IPS DF 6.9 (cell line): ENCODE measurements at regions not wholly inside any gene's neighbourhood (a gene's known extent, or its start where the extent isn't known, plus 50 kb on each side); places are given as distances from the start of the nearest gene placed in this dataset.
"Not testable (repeated sequence)": the region's sequence is repeated elsewhere in the genome, so short reads cannot be mapped to it uniquely, and the experiment has no call there.

Experiments used
- DNase-seq: peaks from one replicate; pipeline ENCODE4 v3.0.0-alpha.2; 2013; ENCODE audit warnings: low read depth, low spot score
- H3K27ac ChIP-seq: one replicate; pipeline ENCODE4 v1.5.1; 2013; ENCODE audit warnings: low read length, control low read depth
- H3K27me3 ChIP-seq: 2 replicates; pipeline ENCODE4 v1.6.1; 2013; ENCODE audit warnings: mild to moderate bottlenecking, low read length; ENCODE audit not compliant: control insufficient read depth, insufficient read depth
- H3K36me3 ChIP-seq: 2 replicates; pipeline ENCODE4 v1.6.1; 2013; ENCODE audit warnings: low read length; ENCODE audit not compliant: control insufficient read depth, insufficient read depth
- H3K4me1 ChIP-seq: 2 replicates; pipeline ENCODE4 v1.6.1; 2013; ENCODE audit warnings: low read length; ENCODE audit not compliant: control insufficient read depth, insufficient read depth
- H3K4me3 ChIP-seq: 2 replicates; pipeline ENCODE4 v1.5.1; 2013; ENCODE audit warnings: mild to moderate bottlenecking, low read length
- H3K9me3 ChIP-seq: 2 replicates; pipeline ENCODE4 v1.6.1; 2013; ENCODE audit warnings: low read length, inconsistent platforms; ENCODE audit not compliant: control insufficient read depth, insufficient read depth
- WGBS: extraction: QIAGEN DNeasy Blood & Tissue Kit; methylation state at CpG from one replicate; pipeline ENCODE4 v1.1.7; 2013; ENCODE audit warnings: mixed read lengths, missing lambda C conversion rate; ENCODE audit not compliant: insufficient read length, insufficient coverage; 5-methylcytosine and 5-hydroxymethylcytosine counted together

DNA sequence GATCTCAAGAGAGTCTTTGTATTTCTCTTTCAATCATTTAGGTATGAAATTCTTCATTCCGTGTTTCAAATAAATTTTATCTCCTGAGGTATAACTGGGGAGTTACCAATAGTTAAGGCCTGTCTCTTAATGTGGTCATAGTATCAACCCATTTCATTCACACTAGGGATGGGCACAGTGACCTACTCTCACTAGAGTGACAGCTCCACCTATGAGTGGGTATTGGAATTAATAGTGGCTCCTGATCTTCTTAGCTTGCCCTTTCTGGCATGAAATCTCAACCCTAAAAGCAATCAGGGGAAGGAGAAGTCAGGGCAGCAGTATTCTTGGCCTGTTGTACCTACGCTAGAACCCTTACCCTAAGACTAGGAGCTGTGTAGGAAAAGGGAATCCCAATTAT lies 507.7 kb downstream of the FAM181B start:
- no CpG with 5 or more reads among the region's 2 CpGs for WGBS
- Histone ChIP-seq H3K27me3 (no peaks in the 10 kb centered on the region), H3K4me1 (no peaks in the 10 kb centered on the region), H3K36me3 (no peaks in the 10 kb centered on the region), H3K27ac (no peak overlapping the region), H3K9me3 (no peaks in the 10 kb centered on the region), H3K4me3 (no peak overlapping the region)
- DNase-seq: peak; percentile 13

DNA sequence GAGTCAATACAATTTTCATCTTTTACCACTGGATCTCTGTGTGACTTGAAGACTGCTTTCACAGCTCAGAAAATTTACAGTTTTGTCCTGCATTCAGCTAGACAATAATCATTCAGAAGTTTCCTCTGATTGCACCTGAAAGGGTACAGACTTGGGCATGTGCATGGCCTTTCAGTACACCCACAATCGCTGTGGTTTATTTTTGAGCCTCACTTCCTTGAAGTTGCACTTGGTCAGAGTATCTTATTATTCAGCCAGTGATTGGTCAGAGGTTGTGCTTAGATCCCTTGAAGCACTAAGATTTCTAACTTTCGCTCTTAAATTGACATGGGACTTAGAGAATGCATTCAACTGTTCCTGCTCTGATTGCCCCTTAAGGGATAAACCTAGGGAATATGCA lies 508.2 kb downstream of the FAM181B start:
- Histone ChIP-seq H3K4me1 (no peaks in the 10 kb centered on the region), H3K9me3 (no peaks in the 10 kb centered on the region), H3K27me3 (no peaks in the 10 kb centered on the region), H3K36me3 (no peaks in the 10 kb centered on the region), H3K4me3 (no peak overlapping the region), H3K27ac (no peak overlapping the region)
- DNase-seq: no peak
- WGBS: no CpG with 5 or more reads among the region's 2 CpGs

DNA sequence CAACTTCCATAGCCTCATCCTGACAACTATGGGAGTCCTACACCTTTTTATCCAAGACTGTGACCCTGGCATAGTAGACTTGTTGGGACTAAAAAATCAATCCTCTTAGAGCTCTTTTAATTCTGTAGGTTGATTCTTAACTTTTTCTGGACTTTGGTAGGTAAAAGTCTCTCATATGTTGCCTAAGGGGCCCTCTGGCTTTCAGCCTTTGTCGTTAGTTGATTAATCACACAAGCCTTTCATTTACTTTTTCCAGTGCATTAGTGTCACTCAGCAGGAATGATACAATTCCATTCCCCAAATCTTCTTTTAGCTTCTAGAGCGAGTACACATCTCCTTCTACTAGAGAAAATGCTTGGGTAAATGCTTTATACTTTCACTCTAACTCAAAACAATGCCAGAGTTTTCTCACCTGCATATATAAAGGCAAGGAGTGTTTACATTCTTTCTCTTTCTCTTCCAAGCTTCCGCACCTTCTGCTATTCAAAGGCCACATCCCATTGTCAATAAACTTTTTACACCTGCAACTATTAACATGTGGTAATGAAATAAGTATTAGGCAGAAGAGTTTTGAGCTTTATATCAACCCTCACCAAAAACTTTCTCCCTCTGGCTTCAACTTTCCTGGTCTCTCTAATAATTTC lies 516.6 kb downstream of the FAM181B start:
- H3K36me3 ChIP-seq: no peaks in the 10 kb centered on the region
- H3K4me3 ChIP-seq: no peak overlapping the region
- no peak overlapping the region for H3K27ac ChIP-seq
- H3K9me3 ChIP-seq: no peaks in the 10 kb centered on the region
- no peak for DNase-seq
- no peaks in the 10 kb centered on the region for H3K27me3 ChIP-seq
- H3K4me1 ChIP-seq: peaks cover 1% of the 10 kb centered on the region; the same call in 1 of the 2 replicates
- no CpG with 5 or more reads among the region's 3 CpGs for WGBS

DNA sequence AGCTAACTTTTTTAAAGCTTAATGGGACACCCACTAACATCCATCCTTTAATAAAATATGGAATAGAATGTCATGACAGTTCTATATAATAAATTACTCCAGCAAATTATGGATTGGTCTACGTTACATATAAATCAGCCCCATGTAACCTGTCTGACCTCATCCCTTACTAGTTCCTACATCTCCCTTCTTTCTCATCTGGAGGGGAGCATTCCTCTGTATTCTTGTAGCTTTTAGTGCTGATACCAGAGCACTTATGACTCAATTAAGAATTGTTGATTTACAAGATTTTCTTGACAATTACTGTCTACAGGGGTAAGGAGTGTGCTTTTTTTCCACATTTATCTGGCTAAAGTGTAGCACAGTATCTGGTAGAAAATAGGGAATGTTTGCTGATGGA lies 523.7 kb downstream of the FAM181B start:
- Histone ChIP-seq H3K27me3 (no peaks in the 10 kb centered on the region), H3K27ac (no peak overlapping the region), H3K4me3 (no peak overlapping the region), H3K4me1 (no peaks in the 10 kb centered on the region), H3K36me3 (no peaks in the 10 kb centered on the region), H3K9me3 (no peaks in the 10 kb centered on the region)
- no peak for DNase-seq
- no CpG with 5 or more reads among the region's 1 CpG for whole genome bisulfite sequencing

DNA sequence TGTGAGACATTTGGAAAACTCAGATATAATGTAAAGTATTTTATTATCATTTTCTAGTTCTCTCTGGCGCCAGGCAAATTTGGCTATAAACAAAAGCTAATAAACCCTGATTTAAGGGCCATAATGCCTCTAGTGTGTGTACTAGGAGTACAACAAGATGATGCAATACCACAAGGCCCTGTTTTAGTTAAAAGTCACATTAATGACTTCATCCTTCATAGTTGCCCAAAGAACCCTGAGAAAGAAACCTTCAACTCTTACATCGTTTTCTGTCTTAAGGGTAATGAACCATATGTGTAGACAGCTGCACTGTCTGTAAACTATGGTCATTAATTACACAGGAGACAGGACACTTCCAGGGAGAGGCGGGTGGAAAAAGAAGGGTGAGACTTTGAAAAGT lies 538.4 kb downstream of the FAM181B start:
- WGBS: no CpG with 5 or more reads among the region's 3 CpGs
- no peak overlapping the region for H3K27ac ChIP-seq
- no peaks in the 10 kb centered on the region for H3K27me3 ChIP-seq
- H3K36me3 ChIP-seq: no peaks in the 10 kb centered on the region
- no peak for DNase-seq
- no peaks in the 10 kb centered on the region for H3K4me1 ChIP-seq
- H3K9me3 ChIP-seq: no peaks in the 10 kb centered on the region
- H3K4me3 ChIP-seq: no peak overlapping the region

DNA sequence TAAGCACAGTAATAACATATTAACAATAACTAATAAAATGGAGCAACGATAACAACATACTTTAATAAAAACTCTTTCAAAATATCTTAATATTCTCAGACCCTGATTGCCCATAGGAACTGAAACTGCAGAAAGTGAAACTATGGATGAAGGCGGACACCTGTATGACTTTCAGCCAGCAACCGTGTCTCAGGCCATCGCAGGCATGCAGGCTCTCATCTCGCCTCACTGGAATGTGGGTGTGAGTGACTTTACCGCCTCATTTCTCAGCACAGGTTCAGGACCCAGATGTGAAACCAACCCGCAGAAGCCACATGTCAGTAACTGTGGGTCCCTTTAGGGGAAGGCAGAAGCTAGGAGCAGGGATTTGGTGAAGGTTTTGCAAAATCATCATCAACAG lies 539.1 kb downstream of the FAM181B start:
- WGBS: no CpG with 5 or more reads among the region's 7 CpGs
- no peaks in the 10 kb centered on the region for H3K36me3 ChIP-seq
- H3K4me3 ChIP-seq: no peak overlapping the region
- H3K4me1 ChIP-seq: no peaks in the 10 kb centered on the region
- H3K9me3 ChIP-seq: no peaks in the 10 kb centered on the region
- no peaks in the 10 kb centered on the region for H3K27me3 ChIP-seq
- no peak for DNase-seq
- no peak overlapping the region for H3K27ac ChIP-seq

DNA sequence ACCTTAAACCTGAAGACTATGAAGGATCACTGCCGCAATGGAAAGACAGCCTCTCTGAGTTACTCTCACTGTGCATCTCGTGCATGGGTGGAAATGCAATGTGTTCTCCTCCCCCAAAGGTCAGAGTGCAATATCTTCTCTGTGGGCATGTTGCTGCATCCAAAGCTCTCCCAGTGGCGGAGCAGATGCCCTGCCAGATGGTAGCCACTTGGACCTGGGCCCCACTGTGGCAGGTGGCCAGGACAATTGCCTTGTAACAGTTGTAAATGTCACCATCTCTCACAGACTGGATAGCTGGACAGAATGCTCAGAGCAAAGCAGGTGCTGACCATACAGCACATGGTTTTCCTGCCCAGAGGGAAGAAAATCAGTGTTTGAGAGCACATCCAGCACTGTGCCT lies 542.0 kb downstream of the FAM181B start:
- WGBS: no CpG with 5 or more reads among the region's 3 CpGs
- no peaks in the 10 kb centered on the region for H3K4me1 ChIP-seq
- no peaks in the 10 kb centered on the region for H3K27me3 ChIP-seq
- no peaks in the 10 kb centered on the region for H3K9me3 ChIP-seq
- no peak overlapping the region for H3K27ac ChIP-seq
- DNase-seq: no peak
- no peak overlapping the region for H3K4me3 ChIP-seq
- no peaks in the 10 kb centered on the region for H3K36me3 ChIP-seq

DNA sequence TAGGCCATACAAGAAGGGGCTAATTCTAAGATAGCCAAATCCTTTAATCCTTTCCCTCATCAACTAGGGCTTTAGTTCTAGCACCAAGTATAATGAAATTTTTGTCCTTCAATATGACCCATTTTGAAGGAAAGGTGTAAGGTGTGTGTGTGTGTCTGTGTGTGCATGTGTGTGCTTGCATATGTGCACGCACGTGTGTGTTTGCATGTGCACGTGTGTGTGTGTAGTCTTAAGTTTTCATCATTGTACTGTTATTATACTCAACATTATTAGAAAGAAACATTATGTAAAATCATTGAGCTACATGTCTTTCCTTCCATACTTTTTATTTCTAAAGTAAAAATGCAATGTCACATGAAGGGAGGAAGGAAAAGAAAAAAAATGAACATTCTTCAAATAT lies 547.7 kb downstream of the FAM181B start:
- Histone ChIP-seq H3K9me3 (no peaks in the 10 kb centered on the region), H3K27ac (no peak overlapping the region), H3K4me1 (no peaks in the 10 kb centered on the region), H3K36me3 (no peaks in the 10 kb centered on the region), H3K27me3 (no peaks in the 10 kb centered on the region), H3K4me3 (no peak overlapping the region)
- DNase-seq: no peak
- no CpG with 5 or more reads among the region's 3 CpGs for WGBS

DNA sequence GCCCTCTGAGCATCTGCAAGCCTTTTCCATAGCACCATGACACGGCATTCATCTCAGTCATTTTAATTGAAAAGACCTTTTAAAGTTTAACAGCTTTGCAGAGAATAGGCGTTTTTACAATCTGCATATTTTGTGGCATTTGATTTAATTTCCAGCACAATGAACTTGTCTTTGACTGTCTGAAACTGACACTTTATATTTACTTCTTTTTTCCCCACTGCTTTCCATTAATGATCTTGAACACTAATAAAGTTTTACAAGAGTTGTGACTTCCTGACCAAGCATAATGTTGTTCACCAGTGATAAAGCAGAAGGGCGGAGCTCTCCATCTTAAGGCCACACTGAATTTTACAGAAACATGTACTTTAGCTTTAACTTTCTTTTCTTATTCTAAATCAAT lies 548.7 kb downstream of the FAM181B start:
- H3K27ac ChIP-seq: no peak overlapping the region
- no CpG with 5 or more reads among the region's 3 CpGs for WGBS
- H3K9me3 ChIP-seq: no peaks in the 10 kb centered on the region
- H3K27me3 ChIP-seq: no peaks in the 10 kb centered on the region
- no peak for DNase-seq
- no peaks in the 10 kb centered on the region for H3K36me3 ChIP-seq
- H3K4me1 ChIP-seq: no peaks in the 10 kb centered on the region
- H3K4me3 ChIP-seq: no peak overlapping the region

DNA sequence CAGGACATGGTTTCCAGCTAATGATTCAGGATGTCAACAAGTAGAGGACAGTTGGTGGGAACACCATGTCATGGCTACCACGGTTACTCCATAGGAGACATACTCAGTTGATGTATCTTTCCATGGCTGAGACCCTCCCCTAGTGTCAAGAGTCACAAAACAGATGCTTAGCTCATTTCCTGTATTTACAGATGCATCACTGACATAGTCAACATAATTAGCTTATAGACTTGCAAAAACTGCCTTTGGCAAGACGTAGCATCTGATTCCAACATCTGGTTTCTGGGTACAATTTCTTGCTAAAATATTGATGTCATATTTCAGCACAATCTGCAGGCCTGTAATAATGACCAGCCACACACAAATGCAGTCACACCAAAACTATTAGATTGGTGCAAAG lies 550.3 kb downstream of the FAM181B start:
- H3K4me1 ChIP-seq: no peaks in the 10 kb centered on the region
- DNase-seq: no peak
- H3K4me3 ChIP-seq: no peak overlapping the region
- no peaks in the 10 kb centered on the region for H3K27me3 ChIP-seq
- no peaks in the 10 kb centered on the region for H3K9me3 ChIP-seq
- H3K27ac ChIP-seq: no peak overlapping the region
- no CpG with 5 or more reads among the region's 2 CpGs for WGBS
- H3K36me3 ChIP-seq: no peaks in the 10 kb centered on the region

DNA sequence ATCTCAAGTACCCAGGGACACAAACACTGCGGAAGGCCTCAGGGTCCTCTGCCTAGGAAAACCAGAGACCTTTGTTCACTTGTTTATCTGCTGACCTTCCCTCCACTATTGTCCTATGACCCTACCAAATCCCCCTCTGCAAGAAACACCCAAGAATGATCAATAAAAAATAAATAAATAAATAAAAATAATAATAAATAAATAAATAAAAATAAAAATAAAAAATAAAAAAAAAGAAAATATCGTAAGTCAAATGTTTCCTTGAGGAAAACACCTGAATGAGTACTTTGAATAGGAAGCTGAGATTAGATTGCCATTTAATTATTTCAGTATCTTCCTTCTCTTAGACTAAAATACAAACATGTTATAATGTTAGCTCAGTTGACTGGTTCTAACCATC lies 551.0 kb downstream of the FAM181B start:
- H3K4me3 ChIP-seq, H3K4me1 ChIP-seq, H3K9me3 ChIP-seq, DNase-seq, H3K27me3 ChIP-seq, H3K27ac ChIP-seq, H3K36me3 ChIP-seq: not testable (repeated sequence)
- no CpG with 5 or more reads among the region's 2 CpGs for WGBS
